B cell (primary cell): ENCODE measurements at regions not wholly inside any gene's neighbourhood (a gene's known extent, or its start where the extent isn't known, plus 50 kb on each side); places are given as distances from the start of the nearest gene placed in this dataset.

ENCODE experiments used
- CTCF ChIP-seq: fragments of 200-600 bp; IDR thresholded peaks from one replicate; pipeline ENCODE4 v1.8.0; 2022; ENCODE audit warnings: antibody characterized with exemption, mild to moderate bottlenecking
- EZH2 ChIP-seq: IDR thresholded peaks from 2 replicates; pipeline ENCODE4 v1.6.1; 2012; ENCODE audit warnings: borderline replicate concordance, low read depth, mild to moderate bottlenecking, moderate library complexity, low read length; ENCODE audit not compliant: insufficient read depth, poor library complexity, severe bottlenecking

GRCh38 chr15:37771465-37771864 lies 163.0 kb upstream of the TMCO5A start:
- TF ChIP-seq CTCF (no peak), EZH2 (no peak)
